ENCODE measurements at regions not wholly inside any gene's neighbourhood (a gene's known extent, or its start where the extent isn't known, plus 50 kb on each side); places are given as distances from the start of the nearest gene placed in this dataset.

- no peak for TF ChIP-seq EP300 (IDR thresholded peaks at IDR 0.05; ENCODE audit: low read depth)
- no peak for TF ChIP-seq POLR2A (IDR thresholded peaks at IDR 0.05)
- Histone ChIP-seq H3K27ac (no peak overlapping the region), H3K4me3 (no peak overlapping the region), H3K27me3 (no peaks in the 10 kb centered on the region), H3K36me3 (no peaks in the 10 kb centered on the region), H3K9me3 (peaks cover 3 to 9% of the 10 kb centered on the region in 2 donors), H3K4me1 (no peaks in the 10 kb centered on the region)
- intact Hi-C loops (cut with DNase I; ENCODE audit: low total_unique reads) (no loop called here), in situ Hi-C loops (cut with MboI; ENCODE audit: low pct_ligation_motif_present in 1 of 4, low pct_unique_long_range_greater_than_20kb in 1 of 4, low sequenced_read_pairs in 3 of 4) (no loop called here)
- no peak for DNase-seq
These were observed 223.7 kb downstream of the CXCL12 start for GRCh38 chr10:44161184-44161583.

GRCh38 chr10:44157574-44157973 lies 227.3 kb downstream of the CXCL12 start:
- H3K36me3 ChIP-seq, result no peaks in the 10 kb centered on the region
- H3K9me3 ChIP-seq, result peaks cover 3 to 9% of the 10 kb centered on the region in 2 donors
- DNase-seq, result no peak
- TF ChIP-seq EP300 (IDR thresholded peaks at IDR 0.05; ENCODE audit: low read depth), result no peak
- TF ChIP-seq POLR2AphosphoS5 (IDR thresholded peaks at IDR 0.05), result no peak
- TF ChIP-seq POLR2A (IDR thresholded peaks at IDR 0.05), result no peak
- no peak for TF ChIP-seq CTCF (IDR thresholded peaks at IDR 0.05)
- H3K27ac ChIP-seq, result no peak overlapping the region
- intact Hi-C loops (cut with DNase I; ENCODE audit: low total_unique reads), result no loop called here
- H3K4me3 ChIP-seq, result no peak overlapping the region
- H3K27me3 ChIP-seq, result no peaks in the 10 kb centered on the region
- 94 to 100% methylated on average over 1 of the region's 1 CpG for WGBS, 2 donors (ENCODE audit: low coverage in 1 of 2)
- in situ Hi-C loops (cut with MboI; ENCODE audit: low pct_ligation_motif_present in 1 of 4, low pct_unique_long_range_greater_than_20kb in 1 of 4, low sequenced_read_pairs in 3 of 4), result no loop called here
- H3K4me1 ChIP-seq, result no peaks in the 10 kb centered on the region

- intact Hi-C loops (cut with DNase I; ENCODE audit: low total_unique reads), result no loop called here
- no peaks in the 10 kb centered on the region for H3K27me3 ChIP-seq
- TF ChIP-seq POLR2AphosphoS5 (IDR thresholded peaks at IDR 0.05) (no peak), POLR2A (IDR thresholded peaks at IDR 0.05) (no peak), CTCF (IDR thresholded peaks at IDR 0.05) (no peak), EP300 (IDR thresholded peaks at IDR 0.05; ENCODE audit: low read depth) (no peak)
- H3K27ac ChIP-seq, result no peak overlapping the region
- no peak for DNase-seq
- WGBS, 2 donors (ENCODE audit: low coverage in 1 of 2), result 63 to 70% methylated on average over 1 to 2 of the region's 2 CpGs
- no peaks in the 10 kb centered on the region for H3K4me1 ChIP-seq
- H3K36me3 ChIP-seq, result no peaks in the 10 kb centered on the region
- in situ Hi-C loops (cut with MboI; ENCODE audit: low pct_ligation_motif_present in 1 of 4, low pct_unique_long_range_greater_than_20kb in 1 of 4, low sequenced_read_pairs in 3 of 4), result no loop called here
- no peak overlapping the region for H3K4me3 ChIP-seq
- H3K9me3 ChIP-seq, result peaks cover 3 to 9% of the 10 kb centered on the region in 2 donors
These were observed 229.9 kb downstream of the CXCL12 start for GRCh38 chr10:44154956-44155355.

- peaks cover 3 to 9% of the 10 kb centered on the region in 2 donors for H3K9me3 ChIP-seq
- no peaks in the 10 kb centered on the region for H3K4me1 ChIP-seq
- DNase-seq, result no peak
- no peak overlapping the region for H3K4me3 ChIP-seq
- TF ChIP-seq POLR2AphosphoS5 (IDR thresholded peaks at IDR 0.05) (no peak), POLR2A (IDR thresholded peaks at IDR 0.05) (no peak), CTCF (IDR thresholded peaks at IDR 0.05) (no peak)
- H3K36me3 ChIP-seq, result no peaks in the 10 kb centered on the region
- H3K27ac ChIP-seq, result no peak overlapping the region
- H3K27me3 ChIP-seq, result no peaks in the 10 kb centered on the region
- intact Hi-C loops (cut with DNase I; ENCODE audit: low total_unique reads), result no loop called here
- in situ Hi-C loops (cut with MboI; ENCODE audit: low pct_ligation_motif_present in 1 of 4, low pct_unique_long_range_greater_than_20kb in 1 of 4, low sequenced_read_pairs in 3 of 4), result no loop called here
- 38 to 56% methylated on average over 3 to 5 of the region's 5 CpGs for WGBS, 2 donors (ENCODE audit: low coverage in 1 of 2)
These were observed 230.8 kb downstream of the CXCL12 start for GRCh38 chr10:44153918-44154670.

GRCh38 chr10:44143556-44143955 lies 241.3 kb downstream of the CXCL12 start:
- intact Hi-C loops (cut with DNase I; ENCODE audit: low total_unique reads) (no loop called here), in situ Hi-C loops (cut with MboI; ENCODE audit: low pct_ligation_motif_present in 1 of 4, low pct_unique_long_range_greater_than_20kb in 1 of 4, low sequenced_read_pairs in 3 of 4) (no loop called here)
- Histone ChIP-seq H3K4me3 (no peak overlapping the region), H3K27me3 (no peaks in the 10 kb centered on the region), H3K36me3 (no peaks in the 10 kb centered on the region), H3K4me1 (no peaks in the 10 kb centered on the region), H3K27ac (no peak overlapping the region), H3K9me3 (no peaks in the 10 kb centered on the region)
- TF ChIP-seq POLR2AphosphoS5 (IDR thresholded peaks at IDR 0.05), result no peak
- no peak for DNase-seq

Data from transverse colon (tissue), 4 donors.